B cell (primary cell): ENCODE measurements at regions not wholly inside any gene's neighbourhood (a gene's known extent, or its start where the extent isn't known, plus 50 kb on each side); places are given as distances from the start of the nearest gene placed in this dataset.

Experiments
- ATAC-seq: fragments of 200-7000 bp; cut with Tn5 transposase; one replicate; pipeline ENCODE4 v1.10.0; 2021; ENCODE audit warnings: low read depth, mild to moderate bottlenecking, moderate number of reproducible peaks, moderate library complexity
- CTCF ChIA-PET: fragments of 350-600 bp; sonication (Branson Sonifier 250); formaldehyde crosslinking; loops from one replicate; lab custom pipeline; 2021; ENCODE audit warnings: antibody characterized with exemption, inconsistent platforms; lab: Charles Lee
- POLR2A ChIA-PET: fragments of 350-600 bp; sonication (Branson Sonifier 250); formaldehyde crosslinking; loops from one replicate; lab custom pipeline; 2021; ENCODE audit warnings: antibody characterized with exemption; lab: Charles Lee
- DNase-seq: peaks from one replicate; pipeline ENCODE4 v3.0.0; 2013
- H2AFZ ChIP-seq: 2 replicates; pipeline ENCODE4 v1.6.1; 2012; ENCODE audit warnings: mild to moderate bottlenecking, low read depth, low read length; ENCODE audit not compliant: insufficient read depth, poor library complexity, severe bottlenecking
- H3K27ac ChIP-seq, 2 donors: 1 replicate in 1 of 2; 2 replicates in 1 of 2; pipeline ENCODE4 v1.5.1; 2012 to 2013; ENCODE audit warnings: low read length in 2 of 2, mild to moderate bottlenecking in 2 of 2, moderate library complexity in 1 of 2
- H3K27me3 ChIP-seq, 4 experiments: fragments of 200-600 bp in 1 of 4; sonication (generic) in 1 of 4; replicated peaks in 1 of 4; 1 replicate in 2 of 4; 2 replicates in 2 of 4; pipeline versions ENCODE4 v1.6.1 to v1.7.0; 2013 to 2016; ENCODE audit warnings: low read length in 3 of 4, mild to moderate bottlenecking in 2 of 4, mixed read lengths in 1 of 4, moderate library complexity in 1 of 4; ENCODE audit not compliant: insufficient read depth in 4 of 4, control insufficient read depth in 3 of 4; ENCODE audit errors: control extremely low read depth in 1 of 4
- H3K36me3 ChIP-seq, 2 experiments: replicated peaks in 1 of 2; 1 replicate in 1 of 2; 2 replicates in 1 of 2; pipeline versions ENCODE4 v1.6.1 to v1.7.1; 2013; ENCODE audit warnings: low read length in 1 of 2; ENCODE audit not compliant: insufficient read depth in 2 of 2, control insufficient read depth in 1 of 2; ENCODE audit errors: control extremely low read depth in 1 of 2, extremely low read depth in 1 of 2
- H3K4me1 ChIP-seq, 2 donors: fragments of 200-600 bp in 1 of 2; sonication (generic) in 1 of 2; 1 replicate in 1 of 2; 2 replicates in 1 of 2; pipeline versions ENCODE4 v1.5.1 to v1.6.1; 2013 to 2017; ENCODE audit warnings: low read length in 2 of 2; ENCODE audit not compliant: control insufficient read depth in 2 of 2, insufficient read depth in 2 of 2
- H3K4me2 ChIP-seq: replicated peaks from 2 replicates; pipeline ENCODE3; 2012; ENCODE audit warnings: mild to moderate bottlenecking, low read depth, low read length; ENCODE audit not compliant: poor library complexity, severe bottlenecking
- H3K4me3 ChIP-seq, 5 experiments: fragments of 200-600 bp in 1 of 5; sonication (generic) in 1 of 5; 1 replicate in 3 of 5; 2 replicates in 2 of 5; pipeline versions ENCODE4 v1.5.1 to v1.7.0; 2011 to 2016; ENCODE audit warnings: low read length in 4 of 5, mild to moderate bottlenecking in 4 of 5, low read depth in 2 of 5, control low read depth in 1 of 5, moderate library complexity in 1 of 5; ENCODE audit not compliant: insufficient read depth in 1 of 5; ENCODE audit errors: control extremely low read depth in 1 of 5, extremely low read depth in 1 of 5
- H3K79me2 ChIP-seq: fragments of 200-600 bp; sonication (generic); one replicate; pipeline ENCODE4 v1.6.0; 2016; ENCODE audit warnings: low read length; ENCODE audit not compliant: control insufficient read depth, insufficient read depth
- H3K9ac ChIP-seq: fragments of 200-600 bp; sonication (generic); 2 replicates; pipeline ENCODE4 v1.6.1; 2017; ENCODE audit warnings: mild to moderate bottlenecking, low read length, moderate library complexity
- H3K9me3 ChIP-seq, 3 donors: one replicate each; pipeline versions ENCODE4 v1.6.1 to v1.7.1; 2013; ENCODE audit warnings: low read length in 2 of 3; ENCODE audit not compliant: control insufficient read depth in 2 of 3, insufficient read depth in 1 of 3; ENCODE audit errors: control extremely low read depth in 1 of 3
- H4K20me1 ChIP-seq: 2 replicates; pipeline ENCODE4 v1.6.0; 2012; ENCODE audit warnings: mild to moderate bottlenecking, low read length; ENCODE audit not compliant: insufficient read depth, control insufficient read depth, poor library complexity, severe bottlenecking
- H3K27ac Mint-ChIP-seq: one replicate; pipeline ENCODE4 v1.8.0; 2021; ENCODE audit warnings: mixed read lengths
- H3K27me3 Mint-ChIP-seq: one replicate; pipeline ENCODE4 v1.8.0; 2021; ENCODE audit warnings: mixed read lengths
- H3K4me1 Mint-ChIP-seq: one replicate; pipeline ENCODE4 v1.8.0; 2021; ENCODE audit warnings: mixed read lengths
- H3K4me3 Mint-ChIP-seq: one replicate; pipeline ENCODE4 v1.8.0; 2021; ENCODE audit warnings: mixed read lengths
- H3K9me3 Mint-ChIP-seq: one replicate; pipeline ENCODE4 v1.8.0; 2022; ENCODE audit warnings: mixed read lengths; ENCODE audit not compliant: insufficient read depth
- CTCF ChIP-seq: fragments of 200-600 bp; IDR thresholded peaks from one replicate; pipeline ENCODE4 v1.8.0; 2022; ENCODE audit warnings: antibody characterized with exemption, mild to moderate bottlenecking
- EZH2 ChIP-seq: IDR thresholded peaks from 2 replicates; pipeline ENCODE4 v1.6.1; 2012; ENCODE audit warnings: borderline replicate concordance, low read depth, mild to moderate bottlenecking, moderate library complexity, low read length; ENCODE audit not compliant: insufficient read depth, poor library complexity, severe bottlenecking
- WGBS: methylation state at CpG from one replicate; pipeline ENCODE4 v1.1.5; 2013; ENCODE audit warnings: missing lambda C conversion rate; ENCODE audit not compliant: insufficient coverage; 5-methylcytosine and 5-hydroxymethylcytosine counted together
- intact Hi-C: fragments of 100-400 bp; cut with micrococcal nuclease; formaldehyde crosslinking; loops from one replicate; pipeline ENCODE4 v1.10.0; 2022

GRCh38 chr5:96148376-96148775 is 186.7 kb upstream of the ELL2 start:
- no peak for TF ChIP-seq EZH2
- no peak for TF ChIP-seq CTCF
- H3K79me2 ChIP-seq = no peaks in the 10 kb centered on the region
- ChIA-PET CTCF (no interaction called here), POLR2A (no interaction called here)
- no peak overlapping the region for H3K4me2 ChIP-seq
- H3K4me3 ChIP-seq = no peak overlapping the region
- DNase-seq = no peak
- H3K4me1 Mint-ChIP-seq = no peaks in the 10 kb centered on the region
- no peak overlapping the region for H3K27ac Mint-ChIP-seq
- WGBS = no CpG with 5 or more reads among the region's 4 CpGs
- no peak overlapping the region for H3K27ac ChIP-seq
- no peaks in the 10 kb centered on the region for H3K27me3 Mint-ChIP-seq
- no peaks in the 10 kb centered on the region for H3K9me3 ChIP-seq
- no peak for ATAC-seq
- no peaks in the 10 kb centered on the region for H4K20me1 ChIP-seq
- no peaks in the 10 kb centered on the region for H3K9me3 Mint-ChIP-seq
- no peak overlapping the region for H2AFZ ChIP-seq
- intact Hi-C loops = no loop called here
- H3K9ac ChIP-seq = no peak overlapping the region
- no peaks in the 10 kb centered on the region for H3K36me3 ChIP-seq
- H3K4me3 Mint-ChIP-seq = no peak overlapping the region
- no peaks in the 10 kb centered on the region for H3K4me1 ChIP-seq
- no peaks in the 10 kb centered on the region for H3K27me3 ChIP-seq

GRCh38 chr5:96147866-96148265 is 186.2 kb upstream of the ELL2 start:
- no peak for TF ChIP-seq EZH2
- no peak for TF ChIP-seq CTCF
- H3K4me1 Mint-ChIP-seq = no peaks in the 10 kb centered on the region
- no peak for ATAC-seq

More at GRCh38 chr5:96147866-96148265, 186.2 kb upstream of the ELL2 start:
- Mint-ChIP-seq H3K9me3 (no peaks in the 10 kb centered on the region), H3K27ac (no peak overlapping the region), H3K27me3 (no peaks in the 10 kb centered on the region), H3K4me3 (no peak overlapping the region)
- no peak overlapping the region for H3K9ac ChIP-seq
- H3K4me2 ChIP-seq = no peak overlapping the region
- CTCF ChIA-PET = no interaction called here
- no peak overlapping the region for H3K4me3 ChIP-seq
- H3K27ac ChIP-seq = no peak overlapping the region
- H3K79me2 ChIP-seq = no peaks in the 10 kb centered on the region
- 100% methylated on average over 2 of the region's 2 CpGs for WGBS
- no peak overlapping the region for H2AFZ ChIP-seq
- H3K9me3 ChIP-seq = no peaks in the 10 kb centered on the region
- no peaks in the 10 kb centered on the region for H3K27me3 ChIP-seq
- DNase-seq = no peak
- intact Hi-C loops = no loop called here
- no peaks in the 10 kb centered on the region for H4K20me1 ChIP-seq
- no peaks in the 10 kb centered on the region for H3K36me3 ChIP-seq
- no peaks in the 10 kb centered on the region for H3K4me1 ChIP-seq
- POLR2A ChIA-PET = no interaction called here
